Suprapubic skin (tissue), 4 donors: ENCODE measurements at regions not wholly inside any gene's neighbourhood (a gene's known extent, or its start where the extent isn't known, plus 50 kb on each side); places are given as distances from the start of the nearest gene placed in this dataset.

Source experiments
- DNase-seq, 2 donors: peaks; one replicate each; pipeline ENCODE4 v3.0.0-alpha.2; 2019; ENCODE audit warnings: low spot score in 2 of 2
- H3K27ac ChIP-seq: fragments of 200-600 bp; sonication (generic); one replicate; pipeline ENCODE4 v1.5.1; 2019
- H3K27me3 ChIP-seq: fragments of 200-600 bp; sonication (generic); one replicate; pipeline ENCODE4 v1.5.1; 2019
- H3K36me3 ChIP-seq: fragments of 200-600 bp; sonication (generic); one replicate; pipeline ENCODE4 v1.5.1; 2019
- H3K4me1 ChIP-seq: fragments of 200-600 bp; sonication (generic); one replicate; pipeline ENCODE4 v1.5.1; 2019
- H3K4me3 ChIP-seq: fragments of 200-600 bp; sonication (generic); one replicate; pipeline ENCODE4 v1.5.1; 2019; ENCODE audit warnings: mild to moderate bottlenecking
- H3K9me3 ChIP-seq: fragments of 200-600 bp; sonication (generic); one replicate; pipeline ENCODE4 v1.5.1; 2019
- EP300 ChIP-seq: sonication (generic); formaldehyde crosslinking; IDR thresholded peaks from one replicate; pipeline ENCODE4 v1.6.1; 2017; ENCODE audit warnings: antibody characterized with exemption
- POLR2A ChIP-seq, 2 donors: fragments of 450-650 bp; IDR thresholded peaks; one replicate each; pipeline ENCODE4 v1.6.1; 2017; ENCODE audit warnings: antibody characterized with exemption in 2 of 2, mild to moderate bottlenecking in 2 of 2, moderate library complexity in 2 of 2
- POLR2AphosphoS5 ChIP-seq, 3 donors: sonication (generic); formaldehyde crosslinking; IDR thresholded peaks; one replicate each; pipeline ENCODE4 v1.6.1; 2017; ENCODE audit warnings: antibody characterized with exemption in 3 of 3
- WGBS: methylation state at CpG from one replicate; pipeline ENCODE4 v1.1.5; 2018; 5-methylcytosine and 5-hydroxymethylcytosine counted together
- TF ChIP-seq, protein P1 (sequence below), 2 donors: fragments of 200-600 bp in 1 of 2; fragments of 450-650 bp in 1 of 2; sonication (generic) in 1 of 2; IDR thresholded peaks; one replicate each; pipeline ENCODE4 v1.5.1; 2016 to 2019; ENCODE audit warnings: antibody characterized with exemption in 2 of 2, mild to moderate bottlenecking in 1 of 2, moderate library complexity in 1 of 2

DNA sequence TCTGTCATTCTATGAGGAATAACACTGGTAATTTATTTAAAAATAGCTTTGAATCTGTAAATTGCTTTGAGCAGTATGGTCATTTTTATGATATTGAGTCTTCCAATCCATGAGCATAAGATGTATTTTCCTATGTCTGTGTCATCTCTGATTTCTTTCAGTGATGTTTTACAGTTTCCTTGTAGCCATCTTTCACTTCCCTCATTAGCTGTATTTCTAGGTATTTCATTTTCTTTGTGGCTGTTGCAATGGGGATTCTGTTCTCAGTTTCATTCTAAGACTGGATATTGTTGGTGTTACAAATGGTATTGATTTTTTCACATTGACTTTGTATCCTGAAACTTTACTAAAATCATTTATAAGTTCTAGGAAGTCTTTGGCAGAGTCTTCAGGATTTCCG, 116.2 kb downstream of the DDX3Y start:
- Histone ChIP-seq H3K27ac (no peak overlapping the region), H3K27me3 (no peaks in the 10 kb centered on the region), H3K4me1 (no peaks in the 10 kb centered on the region), H3K36me3 (no peaks in the 10 kb centered on the region), H3K9me3 (no peaks in the 10 kb centered on the region), H3K4me3 (no peak overlapping the region)
- no peak for TF ChIP-seq EP300
- no peak for TF ChIP-seq POLR2A (IDR thresholded peaks at IDR 0.05)
- no peak for TF ChIP-seq POLR2AphosphoS5 (IDR thresholded peaks at IDR 0.05)
- TF ChIP-seq, protein P1, sequence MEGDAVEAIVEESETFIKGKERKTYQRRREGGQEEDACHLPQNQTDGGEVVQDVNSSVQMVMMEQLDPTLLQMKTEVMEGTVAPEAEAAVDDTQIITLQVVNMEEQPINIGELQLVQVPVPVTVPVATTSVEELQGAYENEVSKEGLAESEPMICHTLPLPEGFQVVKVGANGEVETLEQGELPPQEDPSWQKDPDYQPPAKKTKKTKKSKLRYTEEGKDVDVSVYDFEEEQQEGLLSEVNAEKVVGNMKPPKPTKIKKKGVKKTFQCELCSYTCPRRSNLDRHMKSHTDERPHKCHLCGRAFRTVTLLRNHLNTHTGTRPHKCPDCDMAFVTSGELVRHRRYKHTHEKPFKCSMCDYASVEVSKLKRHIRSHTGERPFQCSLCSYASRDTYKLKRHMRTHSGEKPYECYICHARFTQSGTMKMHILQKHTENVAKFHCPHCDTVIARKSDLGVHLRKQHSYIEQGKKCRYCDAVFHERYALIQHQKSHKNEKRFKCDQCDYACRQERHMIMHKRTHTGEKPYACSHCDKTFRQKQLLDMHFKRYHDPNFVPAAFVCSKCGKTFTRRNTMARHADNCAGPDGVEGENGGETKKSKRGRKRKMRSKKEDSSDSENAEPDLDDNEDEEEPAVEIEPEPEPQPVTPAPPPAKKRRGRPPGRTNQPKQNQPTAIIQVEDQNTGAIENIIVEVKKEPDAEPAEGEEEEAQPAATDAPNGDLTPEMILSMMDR (IDR thresholded peaks at IDR 0.05) = no peak
- no CpG with 5 or more reads among the region's 1 CpG for WGBS
- DNase-seq = no peak

- Histone ChIP-seq H3K36me3 (no peaks in the 10 kb centered on the region), H3K27me3 (no peaks in the 10 kb centered on the region), H3K27ac (no peak overlapping the region), H3K9me3 (no peaks in the 10 kb centered on the region), H3K4me1 (no peaks in the 10 kb centered on the region), H3K4me3 (no peak overlapping the region)
- no CpG with 5 or more reads among the region's 3 CpGs for WGBS
- TF ChIP-seq POLR2AphosphoS5 (IDR thresholded peaks at IDR 0.05) (no peak), EP300 (no peak), POLR2A (IDR thresholded peaks at IDR 0.05) (no peak)
- TF ChIP-seq, protein P1 (IDR thresholded peaks at IDR 0.05) = no peak
- no peak for DNase-seq
Observed at GRCh38 chrY:13023607-13024006, 118.9 kb downstream of the DDX3Y start.

- no peaks in the 10 kb centered on the region for H3K36me3 ChIP-seq
- H3K4me3 ChIP-seq = no peak overlapping the region
- H3K27me3 ChIP-seq = no peaks in the 10 kb centered on the region
- no peaks in the 10 kb centered on the region for H3K9me3 ChIP-seq
- TF ChIP-seq, protein P1 (IDR thresholded peaks at IDR 0.05) = no peak
- TF ChIP-seq EP300 (no peak), POLR2AphosphoS5 (IDR thresholded peaks at IDR 0.05) (no peak), POLR2A (IDR thresholded peaks at IDR 0.05) (no peak)
- H3K4me1 ChIP-seq = no peaks in the 10 kb centered on the region
- H3K27ac ChIP-seq = no peak overlapping the region
- no peak for DNase-seq
Observed at GRCh38 chrY:13024447-13024846, 119.8 kb downstream of the DDX3Y start.

DNA sequence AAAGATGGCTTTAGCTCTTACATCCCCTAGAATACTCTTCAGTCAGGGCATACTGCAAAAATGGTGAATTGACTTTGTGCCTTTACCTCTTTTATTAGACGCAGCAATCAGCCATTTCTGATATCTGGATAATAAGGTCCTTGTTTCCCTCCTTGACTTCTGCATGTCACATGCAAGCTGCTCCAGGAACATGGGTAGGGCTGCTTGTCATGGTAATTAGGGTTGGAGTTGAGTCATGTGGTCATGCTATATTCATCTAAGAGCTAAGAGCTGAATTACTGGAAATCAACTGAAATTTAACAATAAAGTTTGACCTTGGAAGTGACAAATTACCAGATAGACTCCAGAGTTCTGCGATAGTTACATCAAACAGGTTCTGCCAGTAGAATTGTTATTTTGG, 122.2 kb downstream of the DDX3Y start:
- no peaks in the 10 kb centered on the region for H3K36me3 ChIP-seq
- TF ChIP-seq POLR2AphosphoS5 (IDR thresholded peaks at IDR 0.05) = no peak
- no peak for TF ChIP-seq EP300
- TF ChIP-seq POLR2A (IDR thresholded peaks at IDR 0.05) = no peak
- TF ChIP-seq, protein P1 (IDR thresholded peaks at IDR 0.05) = no peak
- H3K4me1 ChIP-seq = no peaks in the 10 kb centered on the region
- no peaks in the 10 kb centered on the region for H3K27me3 ChIP-seq
- H3K9me3 ChIP-seq = no peaks in the 10 kb centered on the region
- no peak for DNase-seq
- no peak overlapping the region for H3K27ac ChIP-seq
- H3K4me3 ChIP-seq = no peak overlapping the region
- WGBS = no CpG with 5 or more reads among the region's 2 CpGs

GRCh38 chrY:13040232-13040631, 135.6 kb downstream of the DDX3Y start:
- Histone ChIP-seq H3K36me3 (no peaks in the 10 kb centered on the region), H3K4me3 (no peak overlapping the region), H3K4me1 (no peaks in the 10 kb centered on the region), H3K27me3 (no peaks in the 10 kb centered on the region), H3K27ac (no peak overlapping the region), H3K9me3 (no peaks in the 10 kb centered on the region)
- no peak for DNase-seq
- no CpG with 5 or more reads among the region's 2 CpGs for WGBS
- TF ChIP-seq POLR2A (IDR thresholded peaks at IDR 0.05) = no peak
- no peak for TF ChIP-seq POLR2AphosphoS5 (IDR thresholded peaks at IDR 0.05)
- TF ChIP-seq EP300 = no peak
- TF ChIP-seq, protein P1 (IDR thresholded peaks at IDR 0.05) = no peak
